ENCODE measurements at regions not wholly inside any gene's neighbourhood (a gene's known extent, or its start where the extent isn't known, plus 50 kb on each side); places are given as distances from the start of the nearest gene placed in this dataset.

- Mint-ChIP-seq H3K36me3 (ENCODE audit: low read depth) (no peaks in the 10 kb centered on the region), H3K4me3 (no peak overlapping the region)
Observed at GRCh38 chr22:22764085-22764484, 119.7 kb downstream of the GGTLC2 start.

GRCh38 chr22:22767876-22768602, 119.6 kb upstream of the IGLL5 start:
- Mint-ChIP-seq H3K27ac (ENCODE audit: unreplicated experiment) (no peak overlapping the region), H3K9me3 (no peaks in the 10 kb centered on the region), H3K27me3 (ENCODE audit: low read depth) (peaks cover 91% of the 10 kb centered on the region), H3K4me1 (no peaks in the 10 kb centered on the region), H3K4me3 (no peak overlapping the region), H3K36me3 (ENCODE audit: low read depth) (no peaks in the 10 kb centered on the region)
- no peak for TF ChIP-seq CTCF (conservative IDR thresholded peaks at IDR 0.05)
- DNase-seq (ENCODE audit: low read depth, low spot score) = no peak

More at GRCh38 chr22:22764085-22764484, 119.7 kb downstream of the GGTLC2 start:
- Mint-ChIP-seq H3K4me1 (no peaks in the 10 kb centered on the region), H3K9me3 (no peaks in the 10 kb centered on the region), H3K27ac (ENCODE audit: unreplicated experiment) (no peak overlapping the region), H3K27me3 (ENCODE audit: low read depth) (peaks cover 86% of the 10 kb centered on the region)
- TF ChIP-seq CTCF (conservative IDR thresholded peaks at IDR 0.05) = no peak
- DNase-seq (ENCODE audit: low read depth, low spot score) = no peak

GRCh38 chr22:22768885-22769284, 118.7 kb upstream of the IGLL5 start:
- Mint-ChIP-seq H3K36me3 (ENCODE audit: low read depth) (no peaks in the 10 kb centered on the region), H3K9me3 (no peaks in the 10 kb centered on the region), H3K4me3 (no peak overlapping the region), H3K27me3 (ENCODE audit: low read depth) (peaks cover 90% of the 10 kb centered on the region), H3K4me1 (no peaks in the 10 kb centered on the region), H3K27ac (ENCODE audit: unreplicated experiment) (no peak overlapping the region)
- no peak for TF ChIP-seq CTCF (conservative IDR thresholded peaks at IDR 0.05)
- DNase-seq (ENCODE audit: low read depth, low spot score) = no peak

- Mint-ChIP-seq H3K4me1 (no peaks in the 10 kb centered on the region), H3K36me3 (ENCODE audit: low read depth) (no peaks in the 10 kb centered on the region), H3K9me3 (no peaks in the 10 kb centered on the region), H3K27me3 (ENCODE audit: low read depth) (peaks cover 90% of the 10 kb centered on the region), H3K27ac (ENCODE audit: unreplicated experiment) (no peak overlapping the region), H3K4me3 (no peak overlapping the region)
- no peak for TF ChIP-seq CTCF (conservative IDR thresholded peaks at IDR 0.05)
- no peak for DNase-seq (ENCODE audit: low read depth, low spot score)
Observed at GRCh38 chr22:22769434-22770279, 118.0 kb upstream of the IGLL5 start.

GRCh38 chr22:22770280-22770871, 117.2 kb upstream of the IGLL5 start:
- no peaks in the 10 kb centered on the region for H3K4me1 Mint-ChIP-seq
- H3K27me3 Mint-ChIP-seq (ENCODE audit: low read depth) = peaks cover 90% of the 10 kb centered on the region
- no peak overlapping the region for H3K4me3 Mint-ChIP-seq
- no peaks in the 10 kb centered on the region for H3K36me3 Mint-ChIP-seq (ENCODE audit: low read depth)
- peak; percentile 49 for DNase-seq (ENCODE audit: low read depth, low spot score)
- H3K9me3 Mint-ChIP-seq = no peaks in the 10 kb centered on the region
- TF ChIP-seq CTCF (conservative IDR thresholded peaks at IDR 0.05) = peak; percentile 74
- H3K27ac Mint-ChIP-seq (ENCODE audit: unreplicated experiment) = no peak overlapping the region

All from neural crest cell (in vitro differentiated cells).